GM12891 (cell line): ENCODE measurements at regions not wholly inside any gene's neighbourhood (a gene's known extent, or its start where the extent isn't known, plus 50 kb on each side); places are given as distances from the start of the nearest gene placed in this dataset.

Experiments used
- POLR2A ChIP-seq: IDR thresholded peaks from 2 replicates; pipeline ENCODE4 v1.6.1; 2011; ENCODE audit warnings: low read depth, low read length, control low read depth
- POLR2AphosphoS5 ChIP-seq: IDR thresholded peaks from 2 replicates; pipeline ENCODE4 v1.6.1; 2011; ENCODE audit warnings: low read depth, low read length, control low read depth
- POU2F2 ChIP-seq: IDR thresholded peaks from 2 replicates; pipeline ENCODE4 v1.6.1; 2011; ENCODE audit warnings: low read depth, mild to moderate bottlenecking, control low read depth, low read length, moderate library complexity
- SPI1 ChIP-seq: IDR thresholded peaks from 2 replicates; pipeline ENCODE4 v1.6.1; 2011; ENCODE audit warnings: low read depth, low read length, control low read depth
- TAF1 ChIP-seq: IDR thresholded peaks from 2 replicates; pipeline ENCODE4 v1.6.1; 2011; ENCODE audit warnings: low read depth, low read length, control low read depth

DNA sequence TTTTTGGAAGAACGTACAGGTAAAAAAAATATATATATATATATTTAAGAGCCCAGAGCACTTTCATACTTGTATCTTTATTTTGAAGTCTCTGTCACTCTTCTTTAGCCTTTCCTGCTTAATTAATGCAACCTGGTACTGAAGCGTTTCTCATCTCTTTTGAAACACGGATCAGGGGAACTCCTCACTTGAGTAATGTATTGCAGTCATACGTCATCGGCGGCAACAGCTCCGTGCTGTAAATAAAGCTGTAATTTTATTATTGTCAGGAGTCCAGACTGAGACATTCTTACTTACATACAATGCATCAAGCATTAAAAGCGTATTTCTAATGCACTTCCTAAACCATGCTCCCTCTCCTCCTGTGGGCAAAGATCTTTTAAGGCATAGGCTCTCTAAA is 514.7 kb downstream of the SOX11 start:
- TF ChIP-seq POLR2A: no peak
- no peak for TF ChIP-seq POLR2AphosphoS5
- TF ChIP-seq TAF1: no peak
- no peak for TF ChIP-seq SPI1
- TF ChIP-seq POU2F2: no peak
